Type B pancreatic cell (in vitro differentiated cells): ENCODE measurements at regions not wholly inside any gene's neighbourhood (a gene's known extent, or its start where the extent isn't known, plus 50 kb on each side); places are given as distances from the start of the nearest gene placed in this dataset.
A peak's percentile ranks its signal among the peaks of the same experiment; 100 is the strongest.

Experiments
- DNase-seq: peaks from one replicate; pipeline ENCODE4 v3.0.0; 2021; ENCODE audit warnings: mixed read lengths; ENCODE audit not compliant: unreplicated experiment; ENCODE audit errors: extremely low spot score
- H3K27ac Mint-ChIP-seq: 2 replicates; pipeline ENCODE4 v1.8.0; 2021; ENCODE audit warnings: mild to moderate bottlenecking, mixed read lengths
- H3K27me3 Mint-ChIP-seq: 2 replicates; pipeline ENCODE4 v1.8.0; 2021; ENCODE audit warnings: mixed read lengths
- H3K36me3 Mint-ChIP-seq: 2 replicates; pipeline ENCODE4 v1.8.0; 2021; ENCODE audit warnings: mixed read lengths
- H3K4me1 Mint-ChIP-seq: one replicate; pipeline ENCODE4 v1.8.0; 2021; ENCODE audit warnings: mixed read lengths; ENCODE audit not compliant: unreplicated experiment
- H3K4me3 Mint-ChIP-seq: 2 replicates; pipeline ENCODE4 v1.8.0; 2021; ENCODE audit warnings: mild to moderate bottlenecking, mixed read lengths
- H3K9me3 Mint-ChIP-seq: 2 replicates; pipeline ENCODE4 v1.8.0; 2021; ENCODE audit warnings: mixed read lengths
- TF ChIP-seq, protein P1 (sequence below): fragments of 200-600 bp; sonication (generic); conservative IDR thresholded peaks from 2 replicates; pipeline ENCODE4 v1.5.0; 2021; ENCODE audit warnings: antibody characterized with exemption, mild to moderate bottlenecking

DNA sequence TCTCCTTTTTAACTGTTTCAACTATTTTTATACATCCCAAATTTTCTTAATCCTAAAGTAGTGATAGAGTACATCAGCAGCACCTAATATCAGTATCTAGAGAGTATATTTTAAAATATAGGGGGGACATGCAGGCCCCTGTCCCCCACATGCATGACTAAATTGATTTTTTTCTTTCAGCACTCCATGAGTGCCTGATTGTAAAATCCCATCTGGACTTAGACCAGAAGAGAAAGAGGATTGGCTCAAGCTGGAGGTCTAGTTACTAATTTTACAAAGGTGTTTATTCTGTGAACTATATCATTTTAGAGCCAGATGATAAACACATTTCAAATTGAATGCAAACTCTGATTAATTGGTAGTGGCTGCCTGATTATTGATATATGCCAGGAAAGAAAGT, 1533.9 kb upstream of the PABPC4L start:
- DNase-seq, result no peak
- H3K9me3 Mint-ChIP-seq, result no peaks in the 10 kb centered on the region
- H3K4me1 Mint-ChIP-seq, result no peaks in the 10 kb centered on the region
- no peak overlapping the region for H3K27ac Mint-ChIP-seq
- no peaks in the 10 kb centered on the region for H3K36me3 Mint-ChIP-seq
- H3K4me3 Mint-ChIP-seq, result no peak overlapping the region
- TF ChIP-seq, protein P1, sequence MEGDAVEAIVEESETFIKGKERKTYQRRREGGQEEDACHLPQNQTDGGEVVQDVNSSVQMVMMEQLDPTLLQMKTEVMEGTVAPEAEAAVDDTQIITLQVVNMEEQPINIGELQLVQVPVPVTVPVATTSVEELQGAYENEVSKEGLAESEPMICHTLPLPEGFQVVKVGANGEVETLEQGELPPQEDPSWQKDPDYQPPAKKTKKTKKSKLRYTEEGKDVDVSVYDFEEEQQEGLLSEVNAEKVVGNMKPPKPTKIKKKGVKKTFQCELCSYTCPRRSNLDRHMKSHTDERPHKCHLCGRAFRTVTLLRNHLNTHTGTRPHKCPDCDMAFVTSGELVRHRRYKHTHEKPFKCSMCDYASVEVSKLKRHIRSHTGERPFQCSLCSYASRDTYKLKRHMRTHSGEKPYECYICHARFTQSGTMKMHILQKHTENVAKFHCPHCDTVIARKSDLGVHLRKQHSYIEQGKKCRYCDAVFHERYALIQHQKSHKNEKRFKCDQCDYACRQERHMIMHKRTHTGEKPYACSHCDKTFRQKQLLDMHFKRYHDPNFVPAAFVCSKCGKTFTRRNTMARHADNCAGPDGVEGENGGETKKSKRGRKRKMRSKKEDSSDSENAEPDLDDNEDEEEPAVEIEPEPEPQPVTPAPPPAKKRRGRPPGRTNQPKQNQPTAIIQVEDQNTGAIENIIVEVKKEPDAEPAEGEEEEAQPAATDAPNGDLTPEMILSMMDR, result no peak
- H3K27me3 Mint-ChIP-seq, result no peaks in the 10 kb centered on the region

DNA sequence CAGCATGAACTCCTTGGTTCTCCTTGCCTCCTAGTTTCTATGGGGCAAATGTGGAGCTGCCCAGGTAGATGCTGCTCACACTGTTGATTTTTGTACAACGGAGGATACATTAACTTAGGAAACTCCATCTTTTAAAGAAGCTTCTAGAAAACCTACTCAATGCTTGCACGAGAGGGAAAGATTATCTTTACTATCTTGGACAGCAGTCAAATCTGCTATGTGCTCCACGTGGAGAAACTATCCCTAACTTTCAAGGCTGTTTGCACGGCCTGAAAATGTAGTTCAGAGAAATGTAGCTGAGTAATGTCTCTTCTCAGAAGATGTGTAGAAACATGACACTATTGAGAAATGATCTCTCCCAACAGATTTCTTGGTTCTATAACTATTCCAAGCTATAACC, 1530.9 kb upstream of the PABPC4L start:
- Mint-ChIP-seq H3K4me1 (no peaks in the 10 kb centered on the region), H3K4me3 (no peak overlapping the region), H3K27me3 (no peaks in the 10 kb centered on the region), H3K27ac (no peak overlapping the region), H3K36me3 (no peaks in the 10 kb centered on the region), H3K9me3 (no peaks in the 10 kb centered on the region)
- DNase-seq, result no peak
- TF ChIP-seq, protein P1, result no peak

DNA sequence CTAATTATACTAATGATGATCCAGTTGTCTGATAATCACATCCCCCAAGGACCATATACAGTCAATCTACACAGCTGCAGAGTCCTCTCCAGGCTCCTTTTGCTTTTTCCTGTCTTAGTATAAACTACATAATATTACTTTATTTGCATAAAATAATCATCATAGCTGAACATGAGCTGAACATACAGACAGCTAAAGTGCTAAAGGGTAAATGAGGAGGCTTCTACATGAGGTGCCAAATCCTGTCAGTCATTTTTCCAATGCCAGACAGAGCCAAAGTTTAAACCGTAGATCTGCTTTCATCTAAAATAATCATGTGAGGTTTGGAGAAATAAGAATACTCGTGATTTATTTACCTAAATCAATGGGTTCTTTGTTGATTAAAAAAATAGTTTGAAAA, 1530.1 kb upstream of the PABPC4L start:
- Mint-ChIP-seq H3K27me3 (no peaks in the 10 kb centered on the region), H3K4me1 (no peaks in the 10 kb centered on the region), H3K4me3 (no peak overlapping the region), H3K27ac (no peak overlapping the region), H3K9me3 (no peaks in the 10 kb centered on the region), H3K36me3 (no peaks in the 10 kb centered on the region)
- TF ChIP-seq, protein P1, result no peak
- DNase-seq, result no peak

DNA sequence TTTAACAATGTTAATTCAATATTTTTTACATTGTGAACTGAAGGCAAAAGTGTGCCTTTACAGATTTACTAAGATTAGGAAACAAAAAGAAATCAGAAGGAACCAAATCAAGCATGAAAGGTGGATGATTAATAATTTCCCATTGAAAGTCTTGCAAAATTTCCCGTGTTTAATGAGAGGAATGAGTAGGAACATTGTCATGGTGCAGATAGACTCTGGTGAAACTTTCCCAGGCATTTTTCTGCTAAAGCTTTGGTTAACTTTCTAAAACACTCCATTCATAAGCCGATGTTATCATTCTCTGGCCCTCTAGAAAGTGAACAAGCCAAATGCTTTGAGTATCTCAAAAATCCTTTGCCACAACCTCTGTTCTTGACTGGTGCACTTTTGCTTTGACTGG, 1522.8 kb upstream of the PABPC4L start:
- Mint-ChIP-seq H3K27me3 (no peaks in the 10 kb centered on the region), H3K4me3 (no peak overlapping the region), H3K9me3 (no peaks in the 10 kb centered on the region), H3K27ac (no peak overlapping the region), H3K4me1 (no peaks in the 10 kb centered on the region), H3K36me3 (no peaks in the 10 kb centered on the region)
- DNase-seq, result no peak
- TF ChIP-seq, protein P1, result no peak

DNA sequence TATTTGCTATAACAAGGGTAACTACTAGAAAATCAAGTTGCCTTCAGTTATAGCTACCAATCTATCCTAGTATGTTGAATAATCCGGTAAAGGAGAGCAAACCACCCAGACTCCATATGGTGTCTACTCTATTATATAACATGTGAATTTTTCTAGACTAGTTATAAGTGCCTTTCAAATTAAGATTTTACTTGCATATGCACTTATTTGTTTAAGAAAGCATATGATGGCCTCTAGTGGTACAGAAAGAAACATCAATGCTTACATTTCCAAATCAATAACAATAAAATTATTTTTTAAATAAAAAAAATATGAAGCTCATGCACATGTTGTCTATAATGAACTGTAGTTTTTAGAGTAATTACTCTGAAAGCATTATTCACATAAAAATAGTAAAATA, 1516.4 kb upstream of the PABPC4L start:
- H3K27me3 Mint-ChIP-seq, result no peaks in the 10 kb centered on the region
- no peaks in the 10 kb centered on the region for H3K4me1 Mint-ChIP-seq
- H3K36me3 Mint-ChIP-seq, result no peaks in the 10 kb centered on the region
- TF ChIP-seq, protein P1, result peak; percentile 58
- no peak overlapping the region for H3K4me3 Mint-ChIP-seq
- no peak for DNase-seq
- no peak overlapping the region for H3K27ac Mint-ChIP-seq
- H3K9me3 Mint-ChIP-seq, result no peaks in the 10 kb centered on the region

DNA sequence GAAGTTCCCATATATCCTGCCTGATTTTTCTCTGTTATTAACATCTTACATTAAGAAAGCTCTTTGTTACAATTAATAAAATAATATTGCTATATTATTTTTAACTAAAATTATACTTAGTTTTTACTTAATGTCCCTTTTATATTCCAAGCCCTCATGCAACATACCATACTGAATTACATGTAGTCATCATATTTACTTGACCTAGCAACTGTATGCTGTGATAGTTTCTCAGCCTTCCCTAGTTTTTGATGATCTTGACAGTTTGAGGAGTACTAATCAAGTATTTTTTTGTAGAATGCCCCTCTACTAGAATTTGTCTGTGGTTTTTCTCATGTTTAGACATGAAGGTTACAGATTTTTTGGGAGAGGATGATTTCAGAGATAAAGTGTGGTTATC, 1503.8 kb upstream of the PABPC4L start:
- no peak for DNase-seq
- Mint-ChIP-seq H3K4me1 (no peaks in the 10 kb centered on the region), H3K36me3 (no peaks in the 10 kb centered on the region), H3K27me3 (no peaks in the 10 kb centered on the region), H3K4me3 (no peak overlapping the region), H3K27ac (no peak overlapping the region), H3K9me3 (no peaks in the 10 kb centered on the region)
- TF ChIP-seq, protein P1, result no peak
